Lower lobe of right lung (tissue), 2 donors: ENCODE measurements at regions not wholly inside any gene's neighbourhood (a gene's known extent, or its start where the extent isn't known, plus 50 kb on each side); places are given as distances from the start of the nearest gene placed in this dataset.

ENCODE experiments used
- ATAC-seq, 2 donors: fragments of 200-7000 bp; cut with Tn5 transposase; one replicate each; pipeline ENCODE4 v1.9.1; 2020 to 2022; ENCODE audit warnings: mild to moderate bottlenecking in 2 of 2, moderate library complexity in 2 of 2
- DNase-seq: peaks from one replicate; pipeline ENCODE4 v3.0.0-alpha.2; 2020
- H3K27ac ChIP-seq: fragments of 200-600 bp; one replicate; pipeline ENCODE4 v1.8.0; 2022
- H3K27me3 ChIP-seq: fragments of 200-600 bp; one replicate; pipeline ENCODE4 v1.8.0; 2022; ENCODE audit warnings: low read depth
- H3K36me3 ChIP-seq: fragments of 200-600 bp; one replicate; pipeline ENCODE4 v1.8.0; 2022; ENCODE audit warnings: mild to moderate bottlenecking
- H3K4me1 ChIP-seq: fragments of 200-600 bp; one replicate; pipeline ENCODE4 v1.8.0; 2022
- H3K4me3 ChIP-seq: fragments of 200-600 bp; one replicate; pipeline ENCODE4 v1.8.0; 2022; ENCODE audit warnings: mild to moderate bottlenecking
- H3K9me3 ChIP-seq: fragments of 200-600 bp; one replicate; pipeline ENCODE4 v1.8.0; 2022
- CTCF ChIP-seq: fragments of 200-600 bp; IDR thresholded peaks from one replicate; pipeline ENCODE4 v1.8.0; 2022; ENCODE audit warnings: antibody characterized with exemption, mild to moderate bottlenecking
- intact Hi-C: fragments of 100-400 bp; cut with DNase I; formaldehyde crosslinking; loops from one replicate; pipeline ENCODE4 v1.11.0; 2022
- donor health status: DM: no; HTN: yes; CAD: no; lungs with severe emphysema.

GRCh38 chr5:6856653-6857052, 143.4 kb downstream of the TENT4A start:
- Histone ChIP-seq H3K4me1 (no peaks in the 10 kb centered on the region), H3K4me3 (no peak overlapping the region), H3K9me3 (peaks cover 3% of the 10 kb centered on the region), H3K27me3 (no peaks in the 10 kb centered on the region), H3K27ac (no peak overlapping the region), H3K36me3 (no peaks in the 10 kb centered on the region)
- no peak for DNase-seq
- no peak for ATAC-seq
- intact Hi-C loops, result no loop called here
- TF ChIP-seq CTCF, result no peak

- Histone ChIP-seq H3K4me3 (no peak overlapping the region), H3K4me1 (no peaks in the 10 kb centered on the region), H3K9me3 (peaks cover 4% of the 10 kb centered on the region), H3K27ac (no peak overlapping the region), H3K36me3 (no peaks in the 10 kb centered on the region), H3K27me3 (no peaks in the 10 kb centered on the region)
- no peak for TF ChIP-seq CTCF
- intact Hi-C loops, result no loop called here
- peak in 1 of 2 donors; percentile 43 for ATAC-seq
- DNase-seq, result no peak
These were observed 145.2 kb downstream of the TENT4A start for GRCh38 chr5:6858419-6858818.

GRCh38 chr5:6859023-6859422, 145.8 kb downstream of the TENT4A start:
- ATAC-seq (no peak), DNase-seq (no peak)
- no peaks in the 10 kb centered on the region for H3K4me1 ChIP-seq
- peaks cover 4% of the 10 kb centered on the region for H3K9me3 ChIP-seq
- no peak for TF ChIP-seq CTCF
- intact Hi-C loops, result no loop called here
- no peaks in the 10 kb centered on the region for H3K36me3 ChIP-seq
- no peak overlapping the region for H3K27ac ChIP-seq
- no peaks in the 10 kb centered on the region for H3K27me3 ChIP-seq
- no peak overlapping the region for H3K4me3 ChIP-seq

- no peak for DNase-seq
- no peak for TF ChIP-seq CTCF
- ATAC-seq, result no peak
- no peak overlapping the region for H3K27ac ChIP-seq
- no peak overlapping the region for H3K4me3 ChIP-seq
- intact Hi-C loops, result no loop called here
- H3K27me3 ChIP-seq, result no peaks in the 10 kb centered on the region
- no peaks in the 10 kb centered on the region for H3K36me3 ChIP-seq
- peaks cover 4% of the 10 kb centered on the region for H3K9me3 ChIP-seq
- no peaks in the 10 kb centered on the region for H3K4me1 ChIP-seq
These were observed 146.9 kb downstream of the TENT4A start for GRCh38 chr5:6859951-6860638.

GRCh38 chr5:6861036-6861435, 147.8 kb downstream of the TENT4A start:
- TF ChIP-seq CTCF, result no peak
- Histone ChIP-seq H3K9me3 (peaks cover 4% of the 10 kb centered on the region), H3K27ac (no peak overlapping the region), H3K27me3 (no peaks in the 10 kb centered on the region), H3K36me3 (no peaks in the 10 kb centered on the region), H3K4me1 (no peaks in the 10 kb centered on the region), H3K4me3 (no peak overlapping the region)
- no peak for ATAC-seq
- no peak for DNase-seq
- intact Hi-C loops, result no loop called here
